Heart left ventricle (tissue), 16 donors: ENCODE measurements at regions not wholly inside any gene's neighbourhood (a gene's known extent, or its start where the extent isn't known, plus 50 kb on each side); places are given as distances from the start of the nearest gene placed in this dataset.

Experiments
- ATAC-seq, 4 donors: fragments of 200-7000 bp; cut with Tn5 transposase; one replicate each; pipeline ENCODE4 v1.9.1; 2020 to 2022; ENCODE audit warnings: moderate library complexity in 4 of 4, mild to moderate bottlenecking in 3 of 4, moderate number of reproducible peaks in 1 of 4
- DNase-seq, 5 donors: peaks; one replicate each; pipeline ENCODE4 v3.0.0-alpha.2; 2020
- H3K27ac ChIP-seq, 12 donors: fragments of 200-600 bp; sonication (generic) in 4 of 12; one replicate each; pipeline versions ENCODE4 v1.5.0 to v1.8.0; 2016 to 2022; ENCODE audit warnings: mild to moderate bottlenecking in 2 of 12
- H3K27me3 ChIP-seq, 9 donors: fragments of 200-600 bp; sonication (generic) in 2 of 9; one replicate each; pipeline versions ENCODE4 v1.5.1 to v1.8.0; 2016 to 2022; ENCODE audit warnings: mild to moderate bottlenecking in 3 of 9
- H3K36me3 ChIP-seq, 9 donors: fragments of 200-600 bp; sonication (generic) in 2 of 9; one replicate each; pipeline versions ENCODE4 v1.5.0 to v1.8.0; 2018 to 2022; ENCODE audit warnings: mild to moderate bottlenecking in 2 of 9
- H3K4me1 ChIP-seq, 12 donors: fragments of 200-600 bp; sonication (generic) in 4 of 12; one replicate each; pipeline versions ENCODE4 v1.5.0 to v1.8.0; 2016 to 2022; ENCODE audit warnings: mild to moderate bottlenecking in 3 of 12
- H3K4me3 ChIP-seq, 12 donors: fragments of 200-600 bp; sonication (generic) in 4 of 12; one replicate each; pipeline versions ENCODE4 v1.5.0 to v1.8.0; 2017 to 2022; ENCODE audit warnings: mild to moderate bottlenecking in 9 of 12, moderate library complexity in 4 of 12
- H3K9me3 ChIP-seq, 12 donors: fragments of 200-600 bp; sonication (generic) in 4 of 12; one replicate each; pipeline versions ENCODE4 v1.5.0 to v1.8.0; 2016 to 2022; ENCODE audit warnings: mild to moderate bottlenecking in 1 of 12
- CTCF ChIP-seq, 12 donors: fragments of 200-600 bp; sonication (generic) in 4 of 12; IDR thresholded peaks; one replicate each; pipeline versions ENCODE4 v1.5.0 to v1.8.0; 2018 to 2022; ENCODE audit warnings: antibody characterized with exemption in 12 of 12, mild to moderate bottlenecking in 5 of 12
- POLR2A ChIP-seq, 2 donors: fragments of 450-650 bp; IDR thresholded peaks; one replicate each; pipeline ENCODE4 v1.6.1; 2017; ENCODE audit warnings: antibody characterized with exemption in 2 of 2, mild to moderate bottlenecking in 2 of 2, moderate library complexity in 2 of 2
- WGBS, 4 donors: extraction: QIAGEN DNeasy Blood & Tissue Kit in 2 of 4; methylation state at CpG; one replicate each; pipeline versions ENCODE4 v1.1.5 to v1.1.7; 2013 to 2018; 5-methylcytosine and 5-hydroxymethylcytosine counted together
- intact Hi-C, 10 donors: fragments of 100-400 bp; cut with DNase I; formaldehyde crosslinking; loops; one replicate each; pipeline versions ENCODE4 v1.11.1 to v1.14.2; 2022
- donor health status: ischemic (EF 13 %, LVEDD 7.1; RV severe dilation, severe dysfunction).
- donor health status: healthy with polysubstance abuse.
- donor health status: DM: no; HTN: yes; CAD: no.
- donor health status: DM: no; HTN: no; CAD: no.
- donor health status: ischemic (EF 25% LVEDD 6.9; RV normal size, moderate dysfunction).
- donor health status: ischemic (EF 25% LVEDD 5.7; RV mildly dilated, moderate dysfunction).
- donor health status: healthy.
- donor health status: DM: yes; HTN: yes; CAD: no.
- donor health status: ischemic (EF 35%, LVEDD 5.7; RV mildly dilated, moderate dysfunction).
- donor health status: nonischemic (EF 11% LVEDD 7.7; RV severe dilation, severe dysfunction).
- donor health status: DM: yes; HTN: yes; CAD: no.
- donor health status: PGD.
- donor health status: ischemic (EF 29% LVEDD 5.4; RV normal size, mild dysfunction).
- donor health status: nonischemic (EF 23%, LVEDD 6.1; RV moderate dilation, normal function).

DNA sequence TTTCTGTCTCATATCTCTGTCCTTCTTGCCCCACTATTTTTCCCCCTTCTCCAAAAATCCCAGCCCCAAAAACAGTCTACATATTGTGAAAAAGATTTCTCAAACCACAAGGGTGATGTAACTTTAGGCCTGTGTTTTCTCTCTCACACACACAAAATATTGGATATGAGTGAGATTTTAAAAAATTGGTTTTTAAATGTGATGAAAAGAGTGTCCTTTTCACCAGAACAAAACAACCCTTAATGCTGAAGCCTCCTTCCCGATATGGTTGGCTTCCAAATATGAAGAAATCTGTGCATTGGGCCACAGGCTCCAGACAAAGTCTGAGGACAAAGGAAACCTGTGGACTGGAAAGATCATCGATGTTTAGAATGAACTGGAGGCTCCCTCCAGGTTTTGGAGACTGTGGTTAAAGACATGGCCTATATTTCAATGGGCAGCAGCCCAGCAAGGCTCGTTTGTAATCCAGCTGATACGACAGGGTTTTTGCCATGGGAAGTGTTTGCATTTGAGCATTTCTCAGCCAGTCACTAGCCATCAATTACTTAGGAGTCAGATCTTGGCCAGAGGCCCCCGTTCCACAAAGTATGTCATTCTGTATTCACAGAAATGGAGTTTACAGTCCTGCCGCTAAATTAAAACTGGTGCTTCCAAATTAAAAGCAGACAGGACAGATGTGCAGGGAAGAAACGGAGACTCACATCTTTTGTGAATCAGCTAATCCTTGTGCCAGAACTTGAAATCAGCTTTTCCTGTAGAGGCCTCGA, 546.3 kb downstream of the EBF1 start:
- WGBS, 4 donors: 54 to 63% (median 57%) methylated on average over 8 of the region's 8 CpGs
- H3K27me3 ChIP-seq: no peaks in the 10 kb centered on the region
- TF ChIP-seq POLR2A (IDR thresholded peaks at IDR 0.05) (no peak), CTCF (IDR thresholded peaks at IDR 0.05) (no peak)
- intact Hi-C loops: no loop called here
- H3K9me3 ChIP-seq: peaks cover 0 to 7% (median 0%) of the 10 kb centered on the region in 12 donors
- peak in 4 of 5 donors; percentile 30 to 41 (median 35) for DNase-seq
- peak overlapping the region; percentile 23 to 83 (median 61) for H3K27ac ChIP-seq
- H3K4me3 ChIP-seq: no peak overlapping the region
- H3K36me3 ChIP-seq: no peaks in the 10 kb centered on the region
- peaks cover 0 to 23% (median 0%) of the 10 kb centered on the region in 12 donors for H3K4me1 ChIP-seq
- peak; percentile 49 to 67 (median 64) for ATAC-seq

GRCh38 chr5:158552241-158552640, 547.5 kb downstream of the EBF1 start:
- no peak for TF ChIP-seq POLR2A (IDR thresholded peaks at IDR 0.05)
- TF ChIP-seq CTCF (IDR thresholded peaks at IDR 0.05): no peak
- H3K4me3 ChIP-seq: no peak overlapping the region
- peak; percentile 31 to 88 (median 65) for ATAC-seq
- H3K27me3 ChIP-seq: no peaks in the 10 kb centered on the region
- H3K4me1 ChIP-seq: peaks cover 0 to 23% (median 0%) of the 10 kb centered on the region in 12 donors
- DNase-seq: no peak
- no peaks in the 10 kb centered on the region for H3K36me3 ChIP-seq
- WGBS, 4 donors: 62 to 65% (median 65%) methylated on average over 4 of the region's 4 CpGs
- H3K27ac ChIP-seq: peak overlapping the region in 9 of 12 donors; percentile 9 to 83 (median 61)
- H3K9me3 ChIP-seq: peaks cover 0 to 14% (median 0%) of the 10 kb centered on the region in 12 donors
- intact Hi-C loops: no loop called here

- intact Hi-C loops: no loop called here
- H3K36me3 ChIP-seq: no peaks in the 10 kb centered on the region
- ATAC-seq (no peak), DNase-seq (no peak)
- H3K4me1 ChIP-seq: peaks cover 0 to 28% (median 0%) of the 10 kb centered on the region in 12 donors
- no peaks in the 10 kb centered on the region for H3K27me3 ChIP-seq
- H3K9me3 ChIP-seq: peaks cover 0 to 11% (median 0%) of the 10 kb centered on the region in 12 donors
- no peak for TF ChIP-seq CTCF (IDR thresholded peaks at IDR 0.05)
- TF ChIP-seq POLR2A (IDR thresholded peaks at IDR 0.05): no peak
- H3K4me3 ChIP-seq: no peak overlapping the region
- WGBS, 4 donors: 87 to 94% (median 89%) methylated on average over 4 of the region's 4 CpGs
- no peak overlapping the region for H3K27ac ChIP-seq
Observed at GRCh38 chr5:158549311-158549710, 550.4 kb downstream of the EBF1 start.

DNA sequence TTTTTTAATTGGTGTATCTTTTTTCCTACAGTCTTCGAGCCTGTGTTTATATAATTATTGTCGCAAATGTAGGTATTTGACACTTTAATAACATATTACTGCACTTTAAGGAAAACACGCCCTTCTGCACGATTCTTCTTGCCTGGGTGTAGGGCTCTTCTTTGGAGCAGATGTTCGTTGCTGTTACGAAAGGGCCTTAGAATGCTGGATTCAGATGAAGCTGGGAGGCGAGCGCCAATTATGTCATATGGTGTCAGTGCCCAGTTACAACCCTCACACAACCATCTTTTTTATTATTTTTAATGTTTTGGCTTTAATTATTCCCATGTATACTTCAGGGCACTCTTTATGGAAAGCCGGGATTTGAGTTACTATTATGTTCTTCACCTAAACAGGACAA, 553.0 kb downstream of the EBF1 start:
- H3K27ac ChIP-seq: peak overlapping the region in 5 of 12 donors; percentile 10 to 67 (median 35)
- TF ChIP-seq CTCF (IDR thresholded peaks at IDR 0.05) (no peak), POLR2A (IDR thresholded peaks at IDR 0.05) (no peak)
- H3K9me3 ChIP-seq: peaks cover 0 to 11% (median 0%) of the 10 kb centered on the region in 12 donors
- H3K36me3 ChIP-seq: no peaks in the 10 kb centered on the region
- ATAC-seq (peak in 3 of 4 donors; percentile 41 to 72 (median 66)), DNase-seq (peak in 2 of 5 donors; percentile 29 to 49)
- intact Hi-C loops: no loop called here
- WGBS, 4 donors: 77 to 94% (median 84%) methylated on average over 9 of the region's 9 CpGs
- H3K4me3 ChIP-seq: no peak overlapping the region
- H3K4me1 ChIP-seq: peaks cover 0 to 19% (median 0%) of the 10 kb centered on the region in 12 donors
- no peaks in the 10 kb centered on the region for H3K27me3 ChIP-seq
